Hepatocyte (in vitro differentiated cells): ENCODE measurements at regions not wholly inside any gene's neighbourhood (a gene's known extent, or its start where the extent isn't known, plus 50 kb on each side); places are given as distances from the start of the nearest gene placed in this dataset.

ENCODE experiments used
- EZH2 ChIP-seq: fragments of 200-600 bp; sonication (generic); IDR thresholded peaks from 2 replicates; pipeline ENCODE4 v1.6.1; 2016; ENCODE audit warnings: antibody characterized with exemption, mild to moderate bottlenecking, borderline replicate concordance
- TF ChIP-seq, protein P1 (sequence below): fragments of 200-600 bp; sonication (generic); IDR thresholded peaks from 2 replicates; pipeline ENCODE4 v1.5.1; 2016; ENCODE audit warnings: antibody characterized with exemption, mild to moderate bottlenecking; ENCODE audit not compliant: poor library complexity

DNA sequence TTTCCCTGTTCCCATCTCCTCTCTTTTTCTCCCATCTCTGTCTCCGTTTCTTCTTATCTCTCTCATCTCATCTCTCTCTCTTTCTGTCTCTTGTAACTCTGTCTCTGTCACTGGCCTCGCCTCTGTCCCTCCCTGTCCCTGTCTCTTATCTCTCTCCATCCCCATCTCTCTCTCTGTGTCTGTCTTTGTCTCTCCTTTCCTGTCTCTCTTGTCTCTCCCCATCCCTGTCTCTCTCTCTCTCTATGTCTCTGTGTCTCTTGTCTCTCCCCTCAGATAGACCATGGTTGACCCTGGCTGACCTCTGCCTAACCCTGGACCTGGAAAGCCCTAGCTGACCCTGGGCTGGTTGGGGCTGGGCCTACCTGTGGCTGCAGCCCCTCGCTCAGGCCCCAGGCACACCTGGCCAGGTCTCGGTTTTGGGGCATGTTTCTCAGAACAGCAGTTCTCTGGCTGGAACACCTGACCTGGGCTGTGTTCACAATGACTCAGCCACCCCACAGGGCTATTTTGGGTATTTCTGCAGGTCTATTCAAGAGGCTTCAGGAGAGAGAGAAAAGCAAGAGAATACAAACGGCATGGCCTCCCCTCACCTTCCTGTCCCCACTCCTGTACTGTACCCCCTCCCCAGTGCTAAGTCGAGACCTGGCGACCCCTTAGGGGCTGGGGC lies 174.4 kb downstream of the TMEM121 start:
- TF ChIP-seq EZH2 = no peak
- TF ChIP-seq, protein P1, sequence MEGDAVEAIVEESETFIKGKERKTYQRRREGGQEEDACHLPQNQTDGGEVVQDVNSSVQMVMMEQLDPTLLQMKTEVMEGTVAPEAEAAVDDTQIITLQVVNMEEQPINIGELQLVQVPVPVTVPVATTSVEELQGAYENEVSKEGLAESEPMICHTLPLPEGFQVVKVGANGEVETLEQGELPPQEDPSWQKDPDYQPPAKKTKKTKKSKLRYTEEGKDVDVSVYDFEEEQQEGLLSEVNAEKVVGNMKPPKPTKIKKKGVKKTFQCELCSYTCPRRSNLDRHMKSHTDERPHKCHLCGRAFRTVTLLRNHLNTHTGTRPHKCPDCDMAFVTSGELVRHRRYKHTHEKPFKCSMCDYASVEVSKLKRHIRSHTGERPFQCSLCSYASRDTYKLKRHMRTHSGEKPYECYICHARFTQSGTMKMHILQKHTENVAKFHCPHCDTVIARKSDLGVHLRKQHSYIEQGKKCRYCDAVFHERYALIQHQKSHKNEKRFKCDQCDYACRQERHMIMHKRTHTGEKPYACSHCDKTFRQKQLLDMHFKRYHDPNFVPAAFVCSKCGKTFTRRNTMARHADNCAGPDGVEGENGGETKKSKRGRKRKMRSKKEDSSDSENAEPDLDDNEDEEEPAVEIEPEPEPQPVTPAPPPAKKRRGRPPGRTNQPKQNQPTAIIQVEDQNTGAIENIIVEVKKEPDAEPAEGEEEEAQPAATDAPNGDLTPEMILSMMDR = no peak
